GM12878 (cell line): ENCODE measurements at regions not wholly inside any gene's neighbourhood (a gene's known extent, or its start where the extent isn't known, plus 50 kb on each side); places are given as distances from the start of the nearest gene placed in this dataset.

ENCODE experiments used
- CBX3 ChIP-seq: fragments of 200-600 bp; sonication (generic); IDR thresholded peaks from 2 replicates; pipeline ENCODE4 v1.6.1; 2016; ENCODE audit warnings: low read depth, borderline replicate concordance
- TF ChIP-seq, protein P1 (sequence below): fragments of 450-650 bp; IDR thresholded peaks from 2 replicates; pipeline ENCODE4 v1.6.1; 2017; ENCODE audit warnings: mild to moderate bottlenecking, low read depth, inconsistent platforms; ENCODE audit not compliant: poor library complexity, severe bottlenecking

DNA sequence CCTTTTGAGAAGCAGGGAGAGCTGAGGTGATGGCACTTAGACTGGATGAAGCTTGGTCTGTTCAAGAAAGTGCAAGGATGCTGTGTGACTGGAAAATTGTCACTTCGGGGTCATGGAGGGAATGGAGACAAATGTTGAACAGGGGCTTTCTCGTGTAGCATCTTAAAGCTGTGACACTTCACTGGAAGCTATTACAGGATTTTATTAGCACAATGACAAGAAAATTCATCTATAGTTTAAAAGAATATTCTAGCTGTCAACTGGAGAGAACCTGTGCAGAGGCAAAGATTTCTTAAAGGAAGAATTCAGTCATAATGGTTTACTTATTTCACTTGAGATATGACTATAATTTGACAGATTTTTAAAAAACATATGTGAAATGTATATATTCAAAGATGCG, 963.9 kb upstream of the ZEB2 start:
- TF ChIP-seq, protein P1, sequence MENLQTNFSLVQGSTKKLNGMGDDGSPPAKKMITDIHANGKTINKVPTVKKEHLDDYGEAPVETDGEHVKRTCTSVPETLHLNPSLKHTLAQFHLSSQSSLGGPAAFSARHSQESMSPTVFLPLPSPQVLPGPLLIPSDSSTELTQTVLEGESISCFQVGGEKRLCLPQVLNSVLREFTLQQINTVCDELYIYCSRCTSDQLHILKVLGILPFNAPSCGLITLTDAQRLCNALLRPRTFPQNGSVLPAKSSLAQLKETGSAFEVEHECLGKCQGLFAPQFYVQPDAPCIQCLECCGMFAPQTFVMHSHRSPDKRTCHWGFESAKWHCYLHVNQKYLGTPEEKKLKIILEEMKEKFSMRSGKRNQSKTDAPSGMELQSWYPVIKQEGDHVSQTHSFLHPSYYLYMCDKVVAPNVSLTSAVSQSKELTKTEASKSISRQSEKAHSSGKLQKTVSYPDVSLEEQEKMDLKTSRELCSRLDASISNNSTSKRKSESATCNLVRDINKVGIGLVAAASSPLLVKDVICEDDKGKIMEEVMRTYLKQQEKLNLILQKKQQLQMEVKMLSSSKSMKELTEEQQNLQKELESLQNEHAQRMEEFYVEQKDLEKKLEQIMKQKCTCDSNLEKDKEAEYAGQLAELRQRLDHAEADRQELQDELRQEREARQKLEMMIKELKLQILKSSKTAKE: no peak
- TF ChIP-seq CBX3: no peak
